AG04450 (cell line): ENCODE measurements at regions not wholly inside any gene's neighbourhood (a gene's known extent, or its start where the extent isn't known, plus 50 kb on each side); places are given as distances from the start of the nearest gene placed in this dataset.

Experiments
- CTCF ChIA-PET: fragments of 300-600, 350-600 bp; formaldehyde crosslinking; extraction: SDS; loops from one replicate; lab custom pipeline; 2022; ENCODE audit warnings: antibody characterized with exemption, inconsistent platforms; lab: Charles Lee
- POLR2A ChIA-PET: fragments of 350-600 bp; formaldehyde crosslinking; extraction: SDS; loops from one replicate; lab custom pipeline; 2021; ENCODE audit warnings: antibody characterized with exemption, inconsistent platforms; lab: Yijun Ruan, JAX
- DNase-seq: peaks from one replicate; pipeline ENCODE4 v3.0.0-alpha.2; 2011; ENCODE audit warnings: low read depth, low spot score
- H3K27ac ChIP-seq: one replicate; pipeline ENCODE4 v1.5.1; 2012; ENCODE audit warnings: low read depth, low read length, control low read depth
- H3K27me3 ChIP-seq: one replicate; pipeline ENCODE4 v1.6.0; 2012; ENCODE audit warnings: low read length; ENCODE audit not compliant: control insufficient read depth, insufficient read depth
- H3K4me3 ChIP-seq: 2 replicates; pipeline ENCODE4 v1.5.1; 2011; ENCODE audit warnings: mild to moderate bottlenecking, low read depth, low read length, control low read depth
- H3K9me3 ChIP-seq: 2 replicates; pipeline ENCODE4 v1.5.1; 2012; ENCODE audit warnings: low read length; ENCODE audit not compliant: control insufficient read depth, insufficient read depth
- TF ChIP-seq, protein P1 (sequence below): IDR thresholded peaks from 2 replicates; pipeline ENCODE4 v1.5.1; 2011; ENCODE audit warnings: low read depth, low read length, control low read depth, inconsistent platforms

DNA sequence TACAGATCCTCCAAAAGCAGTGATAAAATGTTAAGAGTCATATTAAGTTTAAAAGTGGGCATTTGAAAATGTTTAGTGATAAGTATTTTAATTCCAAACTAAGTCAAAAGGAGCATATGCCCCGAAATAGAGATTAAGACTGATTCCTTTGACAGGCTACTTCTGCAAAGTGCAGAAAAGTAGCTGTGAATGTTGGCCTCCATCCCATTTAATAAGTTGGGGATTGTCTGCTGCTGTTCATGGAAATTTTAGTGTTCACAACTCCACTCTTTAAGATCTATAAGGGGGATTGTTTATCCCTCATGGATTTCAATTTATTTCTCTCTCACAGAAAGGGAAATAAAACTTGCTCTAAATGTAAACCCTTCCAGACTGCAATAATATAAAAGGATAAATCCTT, 278.3 kb downstream of the KCTD12 start:
- H3K27ac ChIP-seq, result no peak overlapping the region
- no peaks in the 10 kb centered on the region for H3K27me3 ChIP-seq
- H3K9me3 ChIP-seq, result no peaks in the 10 kb centered on the region
- ChIA-PET CTCF (interaction anchor here (1.8 kb wide), 1 partner anchor 296 kb away, joined by 5 read pairs; no protein-coding TSS in a partner anchor), POLR2A (no interaction called here)
- DNase-seq, result no peak
- no peak overlapping the region for H3K4me3 ChIP-seq
- TF ChIP-seq, protein P1, sequence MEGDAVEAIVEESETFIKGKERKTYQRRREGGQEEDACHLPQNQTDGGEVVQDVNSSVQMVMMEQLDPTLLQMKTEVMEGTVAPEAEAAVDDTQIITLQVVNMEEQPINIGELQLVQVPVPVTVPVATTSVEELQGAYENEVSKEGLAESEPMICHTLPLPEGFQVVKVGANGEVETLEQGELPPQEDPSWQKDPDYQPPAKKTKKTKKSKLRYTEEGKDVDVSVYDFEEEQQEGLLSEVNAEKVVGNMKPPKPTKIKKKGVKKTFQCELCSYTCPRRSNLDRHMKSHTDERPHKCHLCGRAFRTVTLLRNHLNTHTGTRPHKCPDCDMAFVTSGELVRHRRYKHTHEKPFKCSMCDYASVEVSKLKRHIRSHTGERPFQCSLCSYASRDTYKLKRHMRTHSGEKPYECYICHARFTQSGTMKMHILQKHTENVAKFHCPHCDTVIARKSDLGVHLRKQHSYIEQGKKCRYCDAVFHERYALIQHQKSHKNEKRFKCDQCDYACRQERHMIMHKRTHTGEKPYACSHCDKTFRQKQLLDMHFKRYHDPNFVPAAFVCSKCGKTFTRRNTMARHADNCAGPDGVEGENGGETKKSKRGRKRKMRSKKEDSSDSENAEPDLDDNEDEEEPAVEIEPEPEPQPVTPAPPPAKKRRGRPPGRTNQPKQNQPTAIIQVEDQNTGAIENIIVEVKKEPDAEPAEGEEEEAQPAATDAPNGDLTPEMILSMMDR, result no peak

DNA sequence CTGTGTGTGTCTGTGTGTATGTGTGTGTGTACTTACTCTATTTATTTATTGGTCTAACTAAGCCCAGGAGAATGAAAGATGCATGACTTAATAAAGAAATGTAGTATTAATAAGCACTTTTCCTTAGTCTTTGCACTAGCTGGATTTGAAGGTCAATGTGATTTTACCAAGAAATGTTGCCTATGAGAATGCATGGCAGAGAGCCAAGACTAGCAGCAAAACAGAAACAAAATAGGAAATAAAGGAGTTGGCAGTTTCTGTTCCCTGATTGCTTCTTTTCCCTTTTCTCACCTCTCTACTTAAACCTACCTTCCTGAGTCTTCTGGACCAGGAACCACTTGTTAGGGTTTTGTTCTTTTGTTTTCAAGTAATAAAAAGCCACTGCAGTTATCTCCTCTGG, 286.1 kb downstream of the KCTD12 start:
- H3K27me3 ChIP-seq, result no peaks in the 10 kb centered on the region
- ChIA-PET POLR2A (no interaction called here), CTCF (no interaction called here)
- TF ChIP-seq, protein P1, result no peak
- DNase-seq, result no peak
- H3K4me3 ChIP-seq, result no peak overlapping the region
- no peaks in the 10 kb centered on the region for H3K9me3 ChIP-seq
- no peak overlapping the region for H3K27ac ChIP-seq

DNA sequence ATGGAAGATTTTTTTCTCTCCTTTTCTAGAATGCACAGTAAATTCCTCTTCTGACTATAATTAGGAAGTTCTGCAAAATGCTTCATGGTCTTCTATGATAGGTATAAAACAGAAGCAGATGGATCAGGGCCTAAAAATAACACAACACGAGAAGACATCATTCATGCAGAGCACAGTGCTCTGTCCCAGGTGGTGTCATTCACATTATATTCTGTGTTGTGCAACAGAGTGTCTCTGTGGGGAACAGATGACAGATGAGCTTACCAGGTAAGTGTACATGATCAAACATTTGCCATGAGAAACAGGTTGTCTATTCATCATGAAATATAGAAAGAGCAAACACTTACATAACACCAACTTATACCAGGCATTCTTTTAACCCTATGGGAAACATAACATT, 288.3 kb downstream of the KCTD12 start:
- ChIA-PET CTCF (no interaction called here), POLR2A (no interaction called here)
- H3K27me3 ChIP-seq, result no peaks in the 10 kb centered on the region
- H3K27ac ChIP-seq, result no peak overlapping the region
- no peak for DNase-seq
- H3K4me3 ChIP-seq, result no peak overlapping the region
- no peaks in the 10 kb centered on the region for H3K9me3 ChIP-seq
- TF ChIP-seq, protein P1, result no peak

DNA sequence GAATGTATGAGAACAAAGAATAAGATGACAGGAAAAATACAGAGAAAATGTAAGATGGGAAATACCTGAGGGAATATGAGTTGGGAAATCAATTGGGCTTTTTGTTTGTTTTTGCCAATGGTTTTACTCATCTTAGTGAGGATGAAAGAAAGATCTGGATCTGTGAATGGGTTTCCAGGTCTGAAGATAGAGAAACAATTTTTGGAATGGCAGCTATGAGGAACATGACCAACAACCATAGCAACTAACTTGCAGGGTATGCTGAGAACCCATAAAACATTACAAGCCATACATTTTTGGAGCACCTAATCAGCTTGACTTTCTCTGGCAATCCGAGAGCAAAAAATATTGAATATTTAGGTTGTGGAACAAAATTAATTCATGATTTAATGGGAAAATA, 290.0 kb downstream of the KCTD12 start:
- DNase-seq, result no peak
- H3K4me3 ChIP-seq, result no peak overlapping the region
- POLR2A ChIA-PET, result no interaction called here
- no peaks in the 10 kb centered on the region for H3K9me3 ChIP-seq
- no peaks in the 10 kb centered on the region for H3K27me3 ChIP-seq
- TF ChIP-seq, protein P1, result no peak
- H3K27ac ChIP-seq, result no peak overlapping the region
- CTCF ChIA-PET, result no interaction called here

DNA sequence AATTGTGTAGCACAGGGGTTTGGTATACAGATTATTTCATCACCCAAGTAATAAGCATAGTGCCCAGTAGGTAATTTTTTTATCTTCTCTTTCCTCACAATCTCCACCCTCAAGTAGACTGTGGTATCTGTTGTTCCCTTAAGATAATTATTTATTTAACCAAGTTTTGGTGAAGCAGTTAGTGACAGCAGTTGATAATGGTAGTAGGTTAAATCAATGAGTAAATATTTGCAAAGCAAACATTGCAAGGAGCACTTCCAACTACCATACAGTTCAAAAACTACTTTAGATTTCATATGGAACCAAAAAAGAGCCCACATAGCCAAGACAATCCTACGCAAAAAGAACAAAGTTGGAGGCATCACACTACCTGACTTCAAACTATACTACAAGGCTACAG, 291.8 kb downstream of the KCTD12 start:
- Histone ChIP-seq H3K27me3 (no peaks in the 10 kb centered on the region), H3K4me3 (no peak overlapping the region), H3K27ac (no peak overlapping the region), H3K9me3 (no peaks in the 10 kb centered on the region)
- ChIA-PET POLR2A (no interaction called here), CTCF (no interaction called here)
- TF ChIP-seq, protein P1, result no peak
- no peak for DNase-seq
